IMR-90 (cell line): ENCODE measurements at regions not wholly inside any gene's neighbourhood (a gene's known extent, or its start where the extent isn't known, plus 50 kb on each side); places are given as distances from the start of the nearest gene placed in this dataset.

Source experiments
- ATAC-seq: fragments of 200-7000 bp; cut with Tn5 transposase; 2 replicates; pipeline ENCODE4 v1.9.1; 2020; ENCODE audit warnings: low read depth, mild to moderate bottlenecking, moderate library complexity
- BruUV-seq: library from RNA; stranded (reverse); fragments of 400-500 nt; replicated peaks from 2 replicates; lab custom pipeline; 2021; lab: Mats Ljungman, UMichigan
- CTCF ChIA-PET: fragments of 300-600 bp; formaldehyde crosslinking; extraction: SDS; loops from one replicate; lab custom pipeline; 2021; ENCODE audit warnings: antibody characterized with exemption; lab: Yijun Ruan, JAX
- POLR2A ChIA-PET: fragments of 300-600 bp; sonication (Branson Sonifier 250); formaldehyde crosslinking; loops from one replicate; lab custom pipeline; 2022; ENCODE audit warnings: antibody characterized with exemption; ENCODE audit not compliant: unreplicated experiment; lab: Charles Lee
- DNase-seq: peaks from one replicate; pipeline ENCODE4 v3.0.0; 2013
- H2AFZ ChIP-seq: replicated peaks from 2 replicates; pipeline ENCODE3; 2013; ENCODE audit warnings: low read length, mild to moderate bottlenecking; ENCODE audit not compliant: poor library complexity
- H2AK5ac ChIP-seq: 2 replicates; pipeline ENCODE4 v1.6.1; 2013; ENCODE audit warnings: low read depth, low read length, inconsistent platforms
- H2AK9ac ChIP-seq: replicated peaks from 2 replicates; pipeline ENCODE3; 2013; ENCODE audit warnings: mild to moderate bottlenecking, low read depth, low read length, moderate library complexity; ENCODE audit not compliant: poor library complexity
- H2BK120ac ChIP-seq: 2 replicates; pipeline ENCODE4 v1.6.1; 2013; ENCODE audit warnings: low read depth, low read length, inconsistent platforms
- H2BK15ac ChIP-seq: 3 replicates; pipeline ENCODE4 v1.6.1; 2013; ENCODE audit warnings: low read depth, low read length, inconsistent platforms
- H2BK20ac ChIP-seq: 2 replicates; pipeline ENCODE4 v1.6.1; 2013; ENCODE audit warnings: low read depth, mild to moderate bottlenecking, inconsistent platforms, low read length, moderate library complexity
- H2BK5ac ChIP-seq: 2 replicates; pipeline ENCODE4 v1.6.1; 2013; ENCODE audit warnings: mild to moderate bottlenecking, low read depth, low read length, inconsistent platforms; ENCODE audit not compliant: poor library complexity, severe bottlenecking
- H3K14ac ChIP-seq: replicated peaks from 2 replicates; pipeline ENCODE4 v1.6.1; 2013; ENCODE audit warnings: low read depth, low read length, inconsistent platforms
- H3K18ac ChIP-seq: 2 replicates; pipeline ENCODE4 v1.6.1; 2013; ENCODE audit warnings: low read depth, low read length, control low read depth
- H3K23ac ChIP-seq: 2 replicates; pipeline ENCODE4 v1.6.1; 2013; ENCODE audit warnings: low read depth, low read length, inconsistent platforms
- H3K27ac ChIP-seq: 2 replicates; pipeline ENCODE4 v1.5.1; 2013; ENCODE audit warnings: mild to moderate bottlenecking, control low read depth, low read length; ENCODE audit not compliant: insufficient read depth
- H3K27me3 ChIP-seq: 2 replicates; pipeline ENCODE4 v1.6.1; 2013; ENCODE audit warnings: low read length; ENCODE audit not compliant: control insufficient read depth, insufficient read depth
- H3K36me3 ChIP-seq: 2 replicates; pipeline ENCODE4 v1.6.1; 2013; ENCODE audit warnings: low read length, mixed read lengths; ENCODE audit not compliant: control insufficient read depth, insufficient read depth
- H3K4ac ChIP-seq: 2 replicates; pipeline ENCODE4 v1.6.1; 2013; ENCODE audit warnings: low read depth, low read length, inconsistent platforms
- H3K4me1 ChIP-seq: 2 replicates; pipeline ENCODE4 v1.6.1; 2013; ENCODE audit warnings: low read length, mixed read lengths; ENCODE audit not compliant: control insufficient read depth, insufficient read depth
- H3K4me2 ChIP-seq: 2 replicates; pipeline ENCODE4 v1.6.1; 2013; ENCODE audit warnings: low read depth, mild to moderate bottlenecking, control low read depth, low read length, moderate library complexity
- H3K4me3 ChIP-seq: 2 replicates; pipeline ENCODE4 v1.5.1; 2013; ENCODE audit warnings: low read depth, mild to moderate bottlenecking, control low read depth, low read length, moderate library complexity; ENCODE audit not compliant: insufficient read depth
- H3K56ac ChIP-seq: 2 replicates; pipeline ENCODE4 v1.6.1; 2013; ENCODE audit warnings: low read length, inconsistent platforms; ENCODE audit not compliant: insufficient read depth; ENCODE audit errors: extremely low read depth
- H3K79me1 ChIP-seq, 2 experiments: 2 replicates each; pipeline ENCODE4 v1.6.1; 2013; ENCODE audit warnings: low read length in 2 of 2, inconsistent platforms in 1 of 2, low read depth in 1 of 2
- H3K9ac ChIP-seq: 2 replicates; pipeline ENCODE4 v1.6.1; 2013; ENCODE audit warnings: low read depth, low read length, control low read depth
- H3K9me1 ChIP-seq: 2 replicates; pipeline ENCODE4 v1.6.1; 2013; ENCODE audit warnings: low read length, inconsistent platforms; ENCODE audit not compliant: insufficient read depth
- H3K9me3 ChIP-seq: 2 replicates; pipeline ENCODE4 v1.6.1; 2013; ENCODE audit warnings: low read length; ENCODE audit not compliant: control insufficient read depth, insufficient read depth
- H4K20me1 ChIP-seq: 2 replicates; pipeline ENCODE4 v1.6.1; 2013; ENCODE audit warnings: low read length, inconsistent platforms; ENCODE audit not compliant: insufficient read depth
- H4K5ac ChIP-seq: 2 replicates; pipeline ENCODE4 v1.6.1; 2013; ENCODE audit warnings: mild to moderate bottlenecking, low read depth, low read length, control low read depth
- H4K8ac ChIP-seq, 2 experiments: 2 replicates each; pipeline ENCODE4 v1.6.1; 2013; ENCODE audit warnings: low read depth in 2 of 2, low read length in 2 of 2, control low read depth in 1 of 2, inconsistent platforms in 1 of 2
- H4K91ac ChIP-seq: 2 replicates; pipeline ENCODE4 v1.6.1; 2013; ENCODE audit warnings: low read depth, low read length, inconsistent platforms; ENCODE audit not compliant: insufficient read depth
- MAFK ChIP-seq: IDR thresholded peaks from 2 replicates; pipeline ENCODE4 v1.6.1; 2012; ENCODE audit warnings: low read depth, low read length, improper control_type of control experiment
- NFE2L2 ChIP-seq: fragments of 150-350 bp; IDR thresholded peaks from 2 replicates; pipeline ENCODE4 v1.6.1; 2016; ENCODE audit warnings: low read depth, mild to moderate bottlenecking, low read length
- POLR2A ChIP-seq: IDR thresholded peaks from 2 replicates; pipeline ENCODE4 v1.6.1; 2012; ENCODE audit warnings: mild to moderate bottlenecking, low read depth, low read length
- RFX5 ChIP-seq: IDR thresholded peaks from 2 replicates; pipeline ENCODE4 v1.8.0; 2012; ENCODE audit warnings: low read depth, mild to moderate bottlenecking, low read length, moderate library complexity
- SMC3 ChIP-seq: fragments of 150-350 bp; IDR thresholded peaks from 2 replicates; pipeline ENCODE4 v1.6.1; 2016; ENCODE audit warnings: low read depth, mild to moderate bottlenecking, antibody characterized with exemption, low read length, moderate library complexity
- WGBS, 2 experiments: methylation state at CpG; one replicate each; pipeline versions ENCODE4 v1.1.5 to v1.1.7; 2013; ENCODE audit warnings: missing lambda C conversion rate in 2 of 2; ENCODE audit not compliant: insufficient read length in 1 of 2; ENCODE audit errors: extremely low coverage in 2 of 2; 5-methylcytosine and 5-hydroxymethylcytosine counted together
- dilution Hi-C: fragments of 300-500 bp; cut with HindIII; formaldehyde crosslinking; loops from one replicate; pipeline ENCODE4 v1.14.3; 2018; ENCODE audit warnings: low sequenced_read_pairs; ENCODE audit not compliant: unreplicated experiment
- in situ Hi-C: fragments of 300-500 bp; cut with MboI; formaldehyde crosslinking; loops from 3 replicates; pipeline ENCODE4 v1.14.3; 2019; ENCODE audit warnings: low sequenced_read_pairs, inconsistent platforms, mixed read lengths
- intact Hi-C: fragments of 100-400 bp; cut with micrococcal nuclease; formaldehyde crosslinking; loops from 2 replicates; pipeline ENCODE4 v1.10.0; 2022
- TF ChIP-seq, protein P1 (sequence below): fragments of 150-350 bp; IDR thresholded peaks from 2 replicates; pipeline ENCODE4 v1.6.1; 2016; ENCODE audit warnings: low read depth, mild to moderate bottlenecking, low read length, moderate library complexity, borderline replicate concordance

- no peak overlapping the region for H3K14ac ChIP-seq
- in situ Hi-C loops = no loop called here
- no peaks in the 10 kb centered on the region for H3K79me1 ChIP-seq
- no peak overlapping the region for H4K8ac ChIP-seq
- no peak overlapping the region for H3K18ac ChIP-seq
- H3K36me3 ChIP-seq = no peaks in the 10 kb centered on the region
- H3K56ac ChIP-seq = no peak overlapping the region
- H3K27ac ChIP-seq = no peak overlapping the region
- no peak overlapping the region for H4K91ac ChIP-seq
- H2BK120ac ChIP-seq = no peak overlapping the region
- ChIA-PET POLR2A (no interaction called here), CTCF (no interaction called here)
- no TSS peak for BruUV-seq
- H3K27me3 ChIP-seq = no peaks in the 10 kb centered on the region
- no peak overlapping the region for H3K4ac ChIP-seq
- H3K4me2 ChIP-seq = no peak overlapping the region
- no CpG with 5 or more reads among the region's 1 CpG for WGBS, 2 experiments
- no peaks in the 10 kb centered on the region for H3K4me1 ChIP-seq
- TF ChIP-seq NFE2L2 (no peak), POLR2A (no peak), RFX5 (no peak), MAFK (no peak), SMC3 (no peak)
- TF ChIP-seq, protein P1, sequence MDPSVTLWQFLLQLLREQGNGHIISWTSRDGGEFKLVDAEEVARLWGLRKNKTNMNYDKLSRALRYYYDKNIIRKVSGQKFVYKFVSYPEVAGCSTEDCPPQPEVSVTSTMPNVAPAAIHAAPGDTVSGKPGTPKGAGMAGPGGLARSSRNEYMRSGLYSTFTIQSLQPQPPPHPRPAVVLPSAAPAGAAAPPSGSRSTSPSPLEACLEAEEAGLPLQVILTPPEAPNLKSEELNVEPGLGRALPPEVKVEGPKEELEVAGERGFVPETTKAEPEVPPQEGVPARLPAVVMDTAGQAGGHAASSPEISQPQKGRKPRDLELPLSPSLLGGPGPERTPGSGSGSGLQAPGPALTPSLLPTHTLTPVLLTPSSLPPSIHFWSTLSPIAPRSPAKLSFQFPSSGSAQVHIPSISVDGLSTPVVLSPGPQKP = no peak
- H2BK15ac ChIP-seq = no peak overlapping the region
- no peak overlapping the region for H2AK9ac ChIP-seq
- H2BK20ac ChIP-seq = no peak overlapping the region
- dilution Hi-C loops = no loop called here
- H2BK5ac ChIP-seq = no peak overlapping the region
- intact Hi-C loops = no loop called here
- no peaks in the 10 kb centered on the region for H4K20me1 ChIP-seq
- ATAC-seq = no peak
- H2AFZ ChIP-seq = no peak overlapping the region
- no peak overlapping the region for H3K4me3 ChIP-seq
- no peaks in the 10 kb centered on the region for H3K9me1 ChIP-seq
- H3K9ac ChIP-seq = no peak overlapping the region
- no peak overlapping the region for H3K23ac ChIP-seq
- no peak overlapping the region for H4K5ac ChIP-seq
- H2AK5ac ChIP-seq = no peak overlapping the region
- DNase-seq = no peak
- H3K9me3 ChIP-seq = no peaks in the 10 kb centered on the region
These were observed 1487.0 kb upstream of the FLRT2 start for GRCh38 chr14:84042992-84043391.
